CD4-positive, alpha-beta T cell (primary cell): ENCODE measurements at regions not wholly inside any gene's neighbourhood (a gene's known extent, or its start where the extent isn't known, plus 50 kb on each side); places are given as distances from the start of the nearest gene placed in this dataset.

Experiments
- ATAC-seq: fragments of 200-7000 bp; cut with Tn5 transposase; one replicate; pipeline ENCODE4 v1.10.0; 2022; ENCODE audit warnings: mild to moderate bottlenecking; ENCODE audit not compliant: poor library complexity
- CTCF ChIA-PET: fragments of 350-600 bp; sonication (Branson Sonifier 250); formaldehyde crosslinking; loops from one replicate; lab custom pipeline; 2021; ENCODE audit warnings: antibody characterized with exemption, inconsistent platforms; lab: Charles Lee
- POLR2A ChIA-PET: fragments of 350-600 bp; sonication (Branson Sonifier 250); formaldehyde crosslinking; loops from one replicate; lab custom pipeline; 2021; ENCODE audit warnings: antibody characterized with exemption, inconsistent platforms; lab: Charles Lee
- DNase-seq, 14 experiments: peaks; one replicate each; pipeline ENCODE4 v3.0.0-alpha.2; 2013 to 2020; ENCODE audit warnings: mixed read lengths in 2 of 14
- H3K27ac ChIP-seq, 2 donors: one replicate each; pipeline versions ENCODE4 v1.5.1 to v1.7.0; 2013; ENCODE audit warnings: low read length in 2 of 2, low read depth in 1 of 2, mild to moderate bottlenecking in 1 of 2
- H3K27me3 ChIP-seq, 2 experiments: 1 replicate in 1 of 2; 2 replicates in 1 of 2; pipeline versions ENCODE4 v1.6.1 to v1.7.0; 2013; ENCODE audit warnings: low read length in 2 of 2, control low read depth in 1 of 2, mild to moderate bottlenecking in 1 of 2, moderate library complexity in 1 of 2; ENCODE audit not compliant: insufficient read depth in 2 of 2, control insufficient read depth in 1 of 2
- H3K36me3 ChIP-seq: one replicate; pipeline ENCODE4 v1.6.1; 2013; ENCODE audit warnings: low read length, control low read depth; ENCODE audit not compliant: insufficient read depth
- H3K4me1 ChIP-seq: one replicate; pipeline ENCODE4 v1.6.1; 2013; ENCODE audit warnings: low read length, control low read depth; ENCODE audit not compliant: insufficient read depth
- H3K4me3 ChIP-seq: one replicate; pipeline ENCODE4 v1.5.1; 2013; ENCODE audit warnings: mild to moderate bottlenecking, low read length, moderate library complexity
- H3K9me3 ChIP-seq, 2 experiments: 1 replicate in 1 of 2; 2 replicates in 1 of 2; pipeline versions ENCODE4 v1.6.1 to v1.7.0; 2013; ENCODE audit warnings: low read length in 2 of 2, mild to moderate bottlenecking in 2 of 2, control low read depth in 1 of 2, moderate library complexity in 1 of 2; ENCODE audit not compliant: control insufficient read depth in 1 of 2, insufficient read depth in 1 of 2
- H3K27ac Mint-ChIP-seq: one replicate; pipeline ENCODE4 v1.8.0; 2020; ENCODE audit warnings: mixed read lengths
- H3K27me3 Mint-ChIP-seq: one replicate; pipeline ENCODE4 v1.8.0; 2021; ENCODE audit warnings: mixed read lengths
- H3K36me3 Mint-ChIP-seq: one replicate; pipeline ENCODE4 v1.8.0; 2021; ENCODE audit warnings: low read depth, mixed read lengths
- H3K4me1 Mint-ChIP-seq: one replicate; pipeline ENCODE4 v1.8.0; 2021; ENCODE audit warnings: low read depth, mixed read lengths
- H3K4me3 Mint-ChIP-seq: one replicate; pipeline ENCODE4 v1.8.0; 2020; ENCODE audit warnings: mild to moderate bottlenecking, mixed read lengths
- H3K9me3 Mint-ChIP-seq: one replicate; pipeline ENCODE4 v1.8.0; 2020; ENCODE audit warnings: mixed read lengths
- CTCF ChIP-seq: fragments of 200-600 bp; IDR thresholded peaks from one replicate; pipeline ENCODE4 v1.8.0; 2022; ENCODE audit warnings: antibody characterized with exemption, mild to moderate bottlenecking
- intact Hi-C, 2 experiments: fragments of 100-400 bp; cut with DNase I in 1 of 2; cut with micrococcal nuclease in 1 of 2; formaldehyde crosslinking; loops; one replicate each; pipeline versions ENCODE4 v1.15.1 to v1.9.0; 2023 to 2025; cut with DNase I, micrococcal nuclease

DNA sequence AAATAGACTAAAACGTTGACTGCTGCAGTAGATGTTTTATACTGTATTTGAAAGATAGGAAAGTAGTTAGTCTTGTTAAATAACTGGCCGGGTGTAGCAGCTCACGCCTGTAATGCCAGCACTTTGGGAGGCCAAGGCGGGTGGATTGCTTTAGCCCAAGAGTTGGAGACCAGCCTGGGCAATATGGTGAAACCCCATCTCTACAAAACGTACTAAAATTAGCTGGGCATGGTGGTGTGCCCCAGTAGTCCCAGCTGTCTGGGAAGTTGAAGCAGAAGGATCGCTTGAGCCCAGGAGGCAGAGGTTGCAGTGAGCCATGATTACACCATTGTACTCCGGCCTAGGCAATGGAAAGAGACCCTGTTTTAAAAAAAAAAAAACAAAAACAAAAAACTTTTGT is 60.5 kb upstream of the ULK4 start:
- Histone ChIP-seq H3K27me3 (no peaks in the 10 kb centered on the region), H3K9me3 (no peaks in the 10 kb centered on the region), H3K36me3 (no peaks in the 10 kb centered on the region), H3K4me1 (peaks cover 21% of the 10 kb centered on the region), H3K4me3 (no peak overlapping the region), H3K27ac (no peak overlapping the region)
- Mint-ChIP-seq H3K27me3 (no peaks in the 10 kb centered on the region), H3K27ac (no peak overlapping the region), H3K9me3 (no peaks in the 10 kb centered on the region), H3K4me3 (no peak overlapping the region), H3K4me1 (peaks cover 78% of the 10 kb centered on the region), H3K36me3 (no peaks in the 10 kb centered on the region)
- intact Hi-C loops = no loop called here
- no peak for TF ChIP-seq CTCF
- DNase-seq (no peak), ATAC-seq (no peak)
- ChIA-PET POLR2A (no interaction called here), CTCF (no interaction called here)

GRCh38 chr3:42020684-42021307 is 58.9 kb upstream of the ULK4 start:
- DNase-seq (no peak), ATAC-seq (no peak)
- Histone ChIP-seq H3K4me1 (peaks cover 27% of the 10 kb centered on the region), H3K36me3 (no peaks in the 10 kb centered on the region), H3K9me3 (no peaks in the 10 kb centered on the region), H3K27ac (no peak overlapping the region), H3K4me3 (no peak overlapping the region), H3K27me3 (no peaks in the 10 kb centered on the region)
- H3K27ac Mint-ChIP-seq = no peak overlapping the region
- TF ChIP-seq CTCF = no peak
- H3K36me3 Mint-ChIP-seq = no peaks in the 10 kb centered on the region
- H3K4me1 Mint-ChIP-seq = peaks cover 80% of the 10 kb centered on the region
- CTCF ChIA-PET = no interaction called here
- no peaks in the 10 kb centered on the region for H3K9me3 Mint-ChIP-seq
- H3K4me3 Mint-ChIP-seq = no peak overlapping the region
- intact Hi-C loops = no loop called here
- POLR2A ChIA-PET = interaction anchor here (0.6 kb wide), 1 partner anchor 71 kb away, joined by 3 read pairs; no protein-coding TSS in a partner anchor
- no peaks in the 10 kb centered on the region for H3K27me3 Mint-ChIP-seq

DNA sequence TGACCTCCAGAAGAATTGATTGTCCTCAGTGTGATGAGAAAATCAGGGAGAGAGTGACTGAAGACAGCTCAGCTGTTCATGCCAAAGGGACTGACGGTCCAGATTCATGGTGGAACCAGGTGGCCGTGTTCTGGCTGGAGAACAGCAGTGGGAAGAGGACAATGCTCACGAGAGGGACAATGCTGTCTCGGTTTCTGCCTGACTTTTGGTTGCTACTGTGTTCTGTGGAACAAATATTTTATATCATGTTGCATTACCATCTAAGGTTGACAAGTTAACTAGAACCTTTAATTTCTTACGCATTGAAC is 58.0 kb upstream of the ULK4 start:
- ATAC-seq (no peak), DNase-seq (no peak)
- no peak overlapping the region for H3K27ac Mint-ChIP-seq
- H3K36me3 ChIP-seq = no peaks in the 10 kb centered on the region
- no peaks in the 10 kb centered on the region for H3K9me3 Mint-ChIP-seq
- ChIA-PET CTCF (interaction anchor here (1.1 kb wide), 1 partner anchor 12 kb away, joined by 3 read pairs; no protein-coding TSS in a partner anchor), POLR2A (no interaction called here)
- H3K27ac ChIP-seq = no peak overlapping the region
- no peaks in the 10 kb centered on the region for H3K36me3 Mint-ChIP-seq
- peaks cover 29% of the 10 kb centered on the region for H3K4me1 ChIP-seq
- intact Hi-C loops = no loop called here
- no peaks in the 10 kb centered on the region for H3K27me3 ChIP-seq
- H3K4me3 ChIP-seq = no peak overlapping the region
- TF ChIP-seq CTCF = no peak
- H3K9me3 ChIP-seq = no peaks in the 10 kb centered on the region
- no peaks in the 10 kb centered on the region for H3K27me3 Mint-ChIP-seq
- H3K4me1 Mint-ChIP-seq = peaks cover 80% of the 10 kb centered on the region
- H3K4me3 Mint-ChIP-seq = no peak overlapping the region
